GM18508 (cell line): ENCODE measurements at regions not wholly inside any gene's neighbourhood (a gene's known extent, or its start where the extent isn't known, plus 50 kb on each side); places are given as distances from the start of the nearest gene placed in this dataset.

Experiments used
- ATAC-seq: cut with Tn5 transposase; IDR thresholded peaks from one replicate; pipeline ENCODE4 v1.9.1; 2021; ENCODE audit warnings: moderate number of reproducible peaks; ENCODE audit not compliant: insufficient read depth, unreplicated experiment

DNA sequence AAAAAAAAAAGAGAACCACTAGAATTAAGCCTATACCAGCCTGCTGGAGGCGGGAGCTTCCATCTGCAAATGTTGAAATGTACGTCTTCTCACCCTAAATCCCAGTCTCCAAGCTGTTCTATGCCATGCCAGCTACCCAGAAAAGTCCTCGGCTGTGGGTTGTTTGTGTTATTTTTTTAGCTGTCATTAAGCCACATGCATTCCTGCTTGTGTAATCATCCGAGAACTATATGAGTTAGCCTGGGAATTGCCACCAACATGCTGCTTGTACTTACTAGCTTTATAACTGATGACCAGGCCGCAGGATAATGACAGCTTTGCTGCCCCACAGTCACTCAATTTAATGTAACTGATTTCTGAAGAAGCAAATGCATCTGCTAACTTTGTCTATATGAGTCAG, 313.9 kb upstream of the SALL1 start:
- no peak for ATAC-seq

- no peak for ATAC-seq
Observed at GRCh38 chr16:51461255-51461654, 310.2 kb upstream of the SALL1 start.

- no peak for ATAC-seq
Observed at GRCh38 chr16:51458356-51459140, 307.5 kb upstream of the SALL1 start.

- no peak for ATAC-seq
Observed at GRCh38 chr16:51457775-51458174, 306.7 kb upstream of the SALL1 start.

DNA sequence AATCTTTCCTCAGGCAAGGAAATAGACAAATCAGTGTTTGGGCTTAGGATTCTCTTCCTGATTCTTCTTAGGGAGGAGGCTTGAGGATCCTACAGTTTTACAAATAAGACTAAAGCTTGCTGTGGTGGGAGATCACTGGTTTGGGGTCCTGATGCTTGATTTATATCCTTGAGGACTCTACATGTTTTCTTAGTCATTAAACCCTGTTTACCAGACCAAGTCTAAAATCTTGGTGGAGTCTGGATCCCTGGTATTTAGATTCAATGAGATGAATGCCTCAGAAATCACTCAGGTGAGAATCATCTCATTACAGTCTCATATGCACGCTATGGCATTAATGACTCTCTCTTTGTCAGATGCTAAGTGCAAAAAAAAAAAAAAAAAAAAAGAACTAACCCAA, 304.3 kb upstream of the SALL1 start:
- ATAC-seq = no peak

DNA sequence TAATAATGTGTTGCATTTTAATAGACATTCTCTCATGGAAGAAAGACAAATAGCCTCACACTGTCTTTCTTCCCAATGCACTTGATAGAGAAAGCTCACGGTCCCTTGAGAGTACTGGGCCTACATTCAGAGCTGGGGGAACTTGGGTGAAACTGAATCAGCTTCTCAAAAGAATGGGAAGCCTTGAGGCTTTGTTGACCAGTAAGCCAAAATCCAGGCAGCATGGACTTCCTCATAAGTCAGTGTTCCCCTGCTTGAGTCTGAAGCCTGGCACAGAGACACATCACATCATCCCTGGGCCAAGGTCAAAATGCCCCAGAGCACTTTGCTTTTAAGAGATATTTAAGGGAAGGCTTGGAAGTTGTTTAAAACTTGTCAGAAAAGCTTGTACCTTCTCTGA, 302.2 kb upstream of the SALL1 start:
- no peak for ATAC-seq

DNA sequence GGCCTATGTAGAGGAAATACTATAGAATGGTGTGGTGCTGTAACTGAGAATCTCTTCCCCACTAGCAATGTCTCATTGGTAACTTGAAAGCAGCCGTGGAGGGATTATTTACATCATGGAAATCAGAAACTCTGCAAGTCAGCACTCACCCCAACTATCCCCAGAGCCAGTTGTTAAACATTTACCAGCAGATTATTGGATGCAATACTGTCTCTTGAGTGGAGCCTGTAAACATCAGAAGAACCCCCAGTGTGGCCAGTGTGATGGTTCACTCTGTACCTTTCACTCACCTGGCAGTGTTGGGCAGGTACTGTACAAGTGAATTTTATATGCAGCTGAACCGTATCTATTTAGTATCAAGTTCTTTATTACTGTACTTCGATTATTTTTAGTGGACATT, 299.8 kb upstream of the SALL1 start:
- ATAC-seq = no peak

DNA sequence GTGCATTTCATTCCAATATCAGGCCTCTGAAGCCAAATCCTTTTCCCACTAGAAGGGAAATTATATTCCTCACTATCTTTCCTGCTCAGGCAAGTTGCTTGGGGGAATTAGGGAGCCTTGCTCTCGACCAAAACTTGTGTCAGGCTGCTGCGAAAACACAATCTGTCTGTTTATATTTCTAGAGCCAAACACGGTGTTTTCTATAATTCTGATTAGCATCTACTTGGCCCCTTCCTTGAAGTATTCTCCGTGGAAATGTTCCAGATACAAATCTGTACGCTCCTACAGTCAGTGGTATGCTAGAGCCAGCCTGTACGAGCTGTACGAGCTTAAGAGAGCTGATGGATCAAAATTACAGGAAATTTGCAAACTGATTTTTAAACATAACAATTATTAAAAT, 299.3 kb upstream of the SALL1 start:
- ATAC-seq = no peak

- no peak for ATAC-seq
Observed at GRCh38 chr16:51449441-51449840, 298.4 kb upstream of the SALL1 start.

DNA sequence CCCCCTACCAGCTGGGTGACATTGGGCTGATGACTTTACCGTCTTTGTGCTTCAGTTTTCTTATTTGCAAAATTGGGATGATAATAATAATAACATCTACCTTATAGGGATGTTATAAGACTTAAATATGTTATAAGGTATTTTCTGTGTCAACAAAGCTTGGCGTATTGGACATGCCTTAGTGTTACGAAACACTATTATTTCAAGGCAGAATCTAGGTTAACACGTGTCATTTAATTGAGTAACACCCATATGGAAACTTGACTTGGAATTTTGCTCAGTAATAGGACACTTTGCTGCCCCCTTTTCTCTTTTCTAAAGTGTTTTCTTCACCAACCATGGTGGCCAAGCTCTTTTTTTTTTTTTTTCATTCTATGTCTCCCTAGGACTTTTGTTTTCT, 294.2 kb upstream of the SALL1 start:
- ATAC-seq = no peak

DNA sequence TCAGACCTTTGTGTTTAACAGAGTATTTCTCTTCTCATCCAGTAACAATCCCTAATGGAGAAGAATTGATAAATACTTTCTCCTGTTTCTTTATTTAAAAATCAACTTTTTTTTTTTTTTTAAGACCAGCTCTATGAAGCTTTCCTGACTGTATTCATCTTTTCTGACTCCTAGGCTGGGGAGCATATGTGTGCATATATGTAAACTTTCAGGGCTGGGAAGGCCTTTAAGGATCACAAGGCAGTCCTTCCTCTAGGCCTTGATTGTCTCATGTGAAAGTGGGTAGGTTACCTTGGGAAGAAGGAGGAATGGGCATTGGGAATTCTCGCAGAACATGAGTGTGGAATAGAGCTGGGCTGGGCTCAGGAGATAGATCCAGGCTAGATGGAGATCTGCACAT, 292.9 kb upstream of the SALL1 start:
- no peak for ATAC-seq

- no peak for ATAC-seq
Observed at GRCh38 chr16:51442141-51442870, 291.2 kb upstream of the SALL1 start.

DNA sequence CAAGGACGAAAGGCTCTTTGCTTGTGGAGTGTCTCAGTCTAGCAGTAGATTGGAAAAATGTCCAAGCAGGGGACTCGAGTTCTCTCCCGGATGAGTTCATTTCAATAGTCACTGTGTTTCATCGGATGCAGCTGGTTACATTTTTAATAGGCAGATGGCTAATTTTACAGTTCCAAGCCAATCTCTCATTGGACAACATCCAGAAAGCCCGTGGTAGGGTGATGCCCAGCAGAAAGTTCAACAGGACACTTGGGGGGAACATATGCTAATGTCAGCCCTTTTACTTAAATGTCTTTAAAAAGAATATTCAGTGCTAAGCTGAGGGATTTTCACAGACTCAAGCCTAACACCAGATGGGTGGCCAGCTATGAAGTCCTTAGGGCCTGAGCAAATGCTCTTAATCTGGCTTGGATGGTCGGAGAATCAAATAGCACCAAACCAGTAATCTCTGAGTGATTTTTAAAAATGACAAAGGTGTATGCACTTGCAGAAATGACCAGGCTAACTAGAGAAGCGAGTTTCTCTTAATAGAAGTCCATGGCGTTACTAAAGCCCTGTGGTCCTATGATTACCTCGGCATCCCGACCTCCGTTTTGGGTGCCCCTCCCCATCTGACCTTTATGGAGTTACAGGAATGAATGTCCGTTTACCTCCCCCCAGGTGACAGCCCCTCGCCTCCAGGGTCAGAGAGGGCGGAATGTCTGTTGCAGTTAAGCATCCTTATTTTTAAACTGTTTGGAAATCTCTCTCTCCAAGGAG, 289.2 kb upstream of the SALL1 start:
- ATAC-seq = no peak

DNA sequence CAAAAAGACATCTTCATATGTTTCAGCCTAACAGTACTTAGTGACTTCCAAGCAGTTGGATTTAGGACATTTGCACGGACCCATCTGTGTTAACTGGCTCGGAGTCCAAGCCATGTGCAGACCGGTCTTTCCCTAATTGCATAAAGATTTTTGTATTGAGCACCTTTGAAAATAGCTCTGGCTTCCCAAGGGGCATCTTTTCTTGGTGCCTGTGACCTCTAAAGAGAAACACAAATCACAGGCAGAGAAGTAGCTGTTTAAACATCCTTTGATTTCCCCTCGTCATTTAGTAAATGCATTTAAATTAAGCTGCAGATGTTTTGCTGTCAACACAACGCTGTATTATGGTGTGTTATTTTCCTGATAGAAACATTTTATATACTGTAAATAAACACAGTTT, 288.2 kb upstream of the SALL1 start:
- ATAC-seq = no peak

DNA sequence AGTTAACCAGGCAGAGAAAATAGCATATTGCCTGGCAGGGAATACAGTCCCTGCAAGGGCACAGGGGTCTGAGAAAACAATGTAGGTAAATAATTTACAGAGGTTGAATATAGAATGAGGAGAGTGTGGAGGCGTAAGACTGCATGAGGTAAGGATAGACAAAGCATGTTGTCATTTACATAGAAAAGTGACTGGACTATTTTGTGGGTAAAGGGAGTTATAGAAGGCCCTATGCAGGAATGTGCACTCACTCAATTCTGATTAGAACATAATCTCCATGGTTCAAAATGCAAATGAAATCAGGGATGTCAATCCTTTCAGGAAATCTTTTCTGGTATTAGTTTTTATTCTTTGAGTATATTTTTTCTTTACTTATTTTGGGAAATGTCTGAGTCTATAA, 285.7 kb upstream of the SALL1 start:
- ATAC-seq = no peak

GRCh38 chr16:51434567-51435198, 283.6 kb upstream of the SALL1 start:
- ATAC-seq = no peak

- no peak for ATAC-seq
Observed at GRCh38 chr16:51433599-51433998, 282.5 kb upstream of the SALL1 start.

DNA sequence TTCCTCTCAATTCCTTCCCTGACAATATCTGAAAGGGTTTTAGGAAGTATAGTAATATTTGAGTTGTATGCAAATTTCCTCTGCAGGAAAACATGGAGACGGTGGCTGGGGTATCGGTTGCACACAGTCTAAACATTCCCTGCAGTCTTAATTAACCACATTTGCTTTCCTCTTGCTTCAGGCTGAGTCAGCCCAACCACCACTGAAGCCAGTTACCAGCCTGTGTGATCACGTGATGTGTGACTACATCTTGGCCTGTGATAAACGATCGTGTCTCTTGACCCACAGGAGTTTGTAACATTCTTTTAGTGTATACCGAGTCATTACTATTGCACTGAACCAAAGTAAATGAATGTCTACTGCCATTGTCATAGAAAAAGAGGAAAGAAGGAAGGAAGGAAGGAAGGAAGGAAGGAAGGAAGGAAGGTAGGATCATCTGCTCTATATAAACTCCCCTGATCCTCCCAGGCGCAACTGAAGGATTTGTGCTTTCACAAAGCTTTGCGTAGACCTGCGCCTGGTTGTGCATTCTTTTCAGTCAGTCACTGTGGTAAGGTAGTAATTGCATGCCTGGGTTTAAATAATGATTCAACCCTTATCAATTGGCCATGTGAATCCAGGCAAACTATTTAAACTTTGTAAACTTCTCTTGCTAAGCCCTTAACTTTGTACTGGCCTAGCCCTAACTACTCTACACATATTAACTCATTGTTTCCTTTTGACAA, 280.6 kb upstream of the SALL1 start:
- ATAC-seq = no peak

DNA sequence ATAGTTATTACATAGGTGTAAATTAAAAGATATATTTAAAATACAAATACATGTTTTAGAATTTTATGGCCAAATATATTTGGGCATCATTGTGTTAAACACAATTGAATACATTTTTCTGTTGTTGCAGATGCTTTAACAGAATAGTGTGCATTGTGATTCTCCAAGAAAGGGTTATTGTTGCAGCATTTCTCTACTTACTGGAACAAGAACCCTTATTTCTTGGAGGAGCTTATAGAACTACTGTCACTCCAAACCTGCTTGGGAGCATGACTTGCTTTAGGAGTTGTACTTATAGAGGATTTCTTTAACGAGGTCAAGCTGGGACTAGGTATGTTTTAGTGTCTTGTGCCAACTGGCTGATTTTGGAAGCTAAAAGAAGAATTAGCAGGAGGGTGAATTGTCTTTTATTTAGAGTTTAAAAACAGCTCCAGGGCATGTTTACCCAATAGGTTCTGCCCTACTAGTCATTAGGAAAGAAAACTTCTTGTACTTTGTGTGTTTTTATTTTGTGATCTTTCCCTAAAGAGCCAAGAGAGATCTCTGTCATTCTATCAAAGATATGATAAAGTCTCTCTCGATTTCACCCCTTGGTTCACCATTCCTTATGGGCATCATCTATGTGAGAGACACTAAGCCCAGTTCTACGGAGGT, 279.8 kb upstream of the SALL1 start:
- no peak for ATAC-seq

DNA sequence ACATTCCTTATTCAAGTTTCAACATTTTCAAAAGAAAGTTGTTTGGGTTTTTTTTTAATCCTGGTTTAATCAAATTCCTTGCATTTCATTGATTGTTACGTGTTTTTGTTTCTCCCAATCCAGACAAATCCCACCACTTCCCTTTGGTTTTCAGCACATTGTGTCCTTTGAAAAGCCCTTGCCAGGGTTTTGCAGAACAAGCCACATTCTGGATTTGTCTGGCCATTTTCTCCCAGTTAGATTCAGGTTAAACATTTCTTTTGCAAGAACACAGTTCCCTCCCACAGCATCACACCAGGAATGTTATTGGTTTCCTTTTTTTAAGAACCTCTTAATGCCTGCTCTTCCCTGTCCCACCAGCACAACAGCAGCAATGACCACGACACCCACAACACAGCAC, 278.0 kb upstream of the SALL1 start:
- ATAC-seq = no peak
